K562 (cell line): ENCODE measurements at regions not wholly inside any gene's neighbourhood (a gene's known extent, or its start where the extent isn't known, plus 50 kb on each side); places are given as distances from the start of the nearest gene placed in this dataset.

ENCODE experiments used
- ATAC-seq: fragments of 200-7000 bp; cut with Tn5 transposase; 3 replicates; pipeline ENCODE4 v1.9.1; 2020; ENCODE audit warnings: moderate library complexity
- BruUV-seq: library from RNA; stranded (reverse); fragments of 400-500 nt; replicated peaks from 2 replicates; lab custom pipeline; 2021; lab: Mats Ljungman, UMichigan
- CTCF ChIA-PET: fragments of 300-600 bp; formaldehyde crosslinking; extraction: SDS; loops from one replicate; lab custom pipeline; 2021; ENCODE audit warnings: low intra/inter-chr PET ratio; lab: Yijun Ruan, JAX
- POLR2A ChIA-PET: fragments of 300-600, 350-650 bp; sonication (Branson Sonifier 250); formaldehyde crosslinking; extraction: SDS; loops from one replicate; lab custom pipeline; 2021; ENCODE audit warnings: antibody characterized with exemption, inconsistent platforms; lab: Yijun Ruan, JAX
- DNase-seq, 4 experiments: peaks; one replicate each; pipeline versions ENCODE4 v3.0.0 to v3.0.0-alpha.2; 2011 to 2018; ENCODE audit warnings: low spot score in 3 of 4, mixed read lengths in 3 of 4; ENCODE audit errors: extremely low read depth in 1 of 4
- FAIRE-seq: peaks from 2 replicates; lab custom pipeline; 2011; peaks lifted over from hg19 to GRCh38; lab: Jason Lieb, UNC
- H2AFZ ChIP-seq: 2 replicates; pipeline ENCODE4 v1.6.0; 2011; ENCODE audit warnings: low read depth, low read length, control low read depth, inconsistent platforms
- H3K27ac ChIP-seq: fragments of 200-600 bp; 3 replicates; pipeline ENCODE4 v1.8.0; 2011; ENCODE audit warnings: low read depth, mild to moderate bottlenecking, control low read depth, inconsistent platforms, low read length, moderate library complexity, mixed read lengths; ENCODE audit errors: extremely low read depth
- H3K27me3 ChIP-seq, 2 experiments: fragments of 300-600 bp in 1 of 2; 2 replicates in 1 of 2; 3 replicates in 1 of 2; pipeline versions ENCODE4 v1.6.0 to v1.8.0; 2011; ENCODE audit warnings: inconsistent platforms in 2 of 2, low read length in 2 of 2, mild to moderate bottlenecking in 1 of 2, mixed read lengths in 1 of 2, moderate library complexity in 1 of 2; ENCODE audit not compliant: control insufficient read depth in 2 of 2, insufficient read depth in 2 of 2
- H3K36me3 ChIP-seq: fragments of 300-600 bp; 3 replicates; pipeline ENCODE4 v1.8.0; 2011; ENCODE audit warnings: mild to moderate bottlenecking, low read length, inconsistent platforms; ENCODE audit not compliant: control insufficient read depth, insufficient read depth
- H3K4me1 ChIP-seq, 2 experiments: fragments of 200-600 bp in 1 of 2; replicated peaks in 1 of 2; 2 replicates in 1 of 2; 3 replicates in 1 of 2; pipeline versions ENCODE4 v1.5.1 to v1.8.0; 2011; ENCODE audit warnings: inconsistent platforms in 2 of 2, low read length in 2 of 2, mild to moderate bottlenecking in 1 of 2, mixed read lengths in 1 of 2, moderate library complexity in 1 of 2; ENCODE audit not compliant: control insufficient read depth in 2 of 2, insufficient read depth in 2 of 2
- H3K4me2 ChIP-seq: 2 replicates; pipeline ENCODE4 v1.6.1; 2011; ENCODE audit warnings: low read length, control low read depth, inconsistent platforms, mixed read lengths; ENCODE audit not compliant: insufficient read depth
- H3K4me3 ChIP-seq: fragments of 200-600 bp; sonication (generic), shearing (Covaris generic); 2 replicates; pipeline ENCODE4 v1.5.1; 2016; ENCODE audit warnings: control low read depth, inconsistent platforms
- H3K79me2 ChIP-seq: fragments of 200-600 bp; 3 replicates; pipeline ENCODE4 v1.8.0; 2011; ENCODE audit warnings: low read length, inconsistent platforms; ENCODE audit not compliant: control insufficient read depth, insufficient read depth
- H3K9ac ChIP-seq, 2 experiments: 2 replicates each; pipeline versions ENCODE4 v1.6.0 to v1.6.1; 2011; ENCODE audit warnings: low read depth in 2 of 2, low read length in 2 of 2, control low read depth in 1 of 2, inconsistent platforms in 1 of 2, mild to moderate bottlenecking in 1 of 2, mixed read lengths in 1 of 2; ENCODE audit not compliant: insufficient read depth in 1 of 2
- H3K9me1 ChIP-seq: one replicate; pipeline ENCODE4 v1.6.0; 2011; ENCODE audit warnings: inconsistent platforms, mild to moderate bottlenecking, low read length, moderate library complexity; ENCODE audit not compliant: control insufficient read depth, insufficient read depth
- H3K9me3 ChIP-seq: replicated peaks from 2 replicates; pipeline ENCODE4 v1.5.1; 2011; ENCODE audit warnings: low read depth, low read length, inconsistent platforms; ENCODE audit not compliant: control insufficient read depth, insufficient read depth
- H4K20me1 ChIP-seq: replicated peaks from 2 replicates; pipeline ENCODE4 v1.6.1; 2011; ENCODE audit warnings: low read length, inconsistent platforms, mixed read lengths; ENCODE audit not compliant: control insufficient read depth, insufficient read depth
- PURB ChIP-seq: sonication (generic); formaldehyde crosslinking; IDR thresholded peaks from 2 replicates; pipeline ENCODE4 v1.9.0; 2021; ENCODE audit warnings: low read depth, mild to moderate bottlenecking, missing genetic modification reagents
- RBM25 ChIP-seq: fragments of 200-400 bp; formaldehyde crosslinking; IDR thresholded peaks from 2 replicates; pipeline ENCODE4 v1.6.1; 2018; ENCODE audit warnings: low read length, low read depth, moderate library complexity; ENCODE audit not compliant: severe bottlenecking
- RERE ChIP-seq: sonication (generic); formaldehyde crosslinking; IDR thresholded peaks from 2 replicates; pipeline ENCODE4 v1.8.0; 2023; ENCODE audit warnings: missing genetic modification reagents, mild to moderate bottlenecking, borderline replicate concordance
- ZBTB9 ChIP-seq: fragments of 450-650 bp; formaldehyde crosslinking; IDR thresholded peaks from 2 replicates; pipeline ENCODE4 v1.4.0; 2020; ENCODE audit warnings: mild to moderate bottlenecking, moderate library complexity
- ZNF124 ChIP-seq: sonication (generic); formaldehyde crosslinking; IDR thresholded peaks from 2 replicates; pipeline ENCODE4 v1.8.1; 2022; ENCODE audit warnings: missing genetic modification reagents
- ZNF507 ChIP-seq: conservative IDR thresholded peaks from 2 replicates; pipeline ENCODE4 v1.6.1; 2017; ENCODE audit warnings: missing genetic modification characterization, missing compliant biosample characterization
- WGBS: fragments of 100-300 bp; shearing (Covaris generic); methylation state at CpG from one replicate; pipeline ENCODE4 v1.1.6; 2016; ENCODE audit warnings: low coverage, mixed read lengths; ENCODE audit not compliant: insufficient coverage; ENCODE audit errors: missing lambda C conversion rate; 5-methylcytosine and 5-hydroxymethylcytosine counted together
- in situ Hi-C: fragments of 300-500 bp; cut with MboI; formaldehyde crosslinking; loops from 4 replicates; pipeline ENCODE4 v1.15.0; 2018; ENCODE audit warnings: inconsistent platforms, mixed read lengths
- intact Hi-C: fragments of 100-400 bp; cut with micrococcal nuclease; formaldehyde crosslinking; loops from 2 replicates; pipeline ENCODE4 v1.14.2; 2022

- H3K9me1 ChIP-seq: no peaks in the 10 kb centered on the region
- peak; percentile 46 for TF ChIP-seq RBM25
- no peak for TF ChIP-seq ZNF124 (CRISPR knock-in tag)
- TF ChIP-seq ZNF507 (tag): no peak
- no peak for TF ChIP-seq PURB
- TF ChIP-seq ZBTB9 (CRISPR knock-in tag): no peak
- TF ChIP-seq RERE (CRISPR knock-in tag): no peak
- ChIA-PET CTCF (no interaction called here), POLR2A (interaction anchor here (0.5 kb wide), 1 partner anchor 318 kb away, joined by 3 read pairs; no protein-coding TSS in a partner anchor)
- intact Hi-C loops (no loop called here), in situ Hi-C loops (no loop called here)
- no peaks in the 10 kb centered on the region for H3K4me1 ChIP-seq
- 0% methylated on average over 17 of the region's 19 CpGs for WGBS
- no peak overlapping the region for H2AFZ ChIP-seq
- H3K27me3 ChIP-seq: peaks cover 4 to 26% of the 10 kb centered on the region in 2 experiments
- H3K79me2 ChIP-seq: no peaks in the 10 kb centered on the region
- H3K27ac ChIP-seq: no peak overlapping the region
- no peaks in the 10 kb centered on the region for H3K36me3 ChIP-seq
- no peak overlapping the region for H3K9ac ChIP-seq
- BruUV-seq: no TSS peak
- ATAC-seq (0 out of 3 replicates have a peak, but pooled peaks have one; percentile 21), DNase-seq (no peak), FAIRE-seq (no peak)
- no peak overlapping the region for H3K4me2 ChIP-seq
- peaks cover 3% of the 10 kb centered on the region; the same call in 1 of the 2 replicates for H4K20me1 ChIP-seq
- no peaks in the 10 kb centered on the region for H3K9me3 ChIP-seq
- H3K4me3 ChIP-seq: no peak overlapping the region
These were observed 228.6 kb upstream of the PMEPA1 start for GRCh38 chr20:57938158-57939108.
